AG09319 (cell line): ENCODE measurements at regions not wholly inside any gene's neighbourhood (a gene's known extent, or its start where the extent isn't known, plus 50 kb on each side); places are given as distances from the start of the nearest gene placed in this dataset.
"Not testable (repeated sequence)": the region's sequence is repeated elsewhere in the genome, so short reads cannot be mapped to it uniquely, and the experiment has no call there.

ENCODE experiments used
- DNase-seq: peaks from one replicate; pipeline ENCODE4 v3.0.0-alpha.2; 2010; ENCODE audit warnings: low read depth; ENCODE audit errors: extremely low read depth
- CTCF ChIP-seq: IDR thresholded peaks from 2 replicates; pipeline ENCODE4 v1.5.1; 2011; ENCODE audit warnings: low read depth, mild to moderate bottlenecking, inconsistent platforms, low read length, moderate library complexity

GRCh38 chr3:102354818-102355515 is 79.8 kb upstream of the ZPLD1 start:
- no peak for TF ChIP-seq CTCF
- DNase-seq, result no peak

- TF ChIP-seq CTCF, result no peak
- DNase-seq, result no peak
Observed at GRCh38 chr3:102356506-102356905, 78.3 kb upstream of the ZPLD1 start.

GRCh38 chr3:102357313-102357712 is 77.5 kb upstream of the ZPLD1 start:
- DNase-seq, result not testable (repeated sequence)

- no peak for DNase-seq
- TF ChIP-seq CTCF, result no peak
Observed at GRCh38 chr3:102360183-102360860, 74.5 kb upstream of the ZPLD1 start.

GRCh38 chr3:102361101-102361500 is 73.7 kb upstream of the ZPLD1 start:
- DNase-seq, result no peak
- no peak for TF ChIP-seq CTCF

GRCh38 chr3:102366116-102366515 is 68.7 kb upstream of the ZPLD1 start:
- not testable (repeated sequence) for DNase-seq

- no peak for TF ChIP-seq CTCF
Observed at GRCh38 chr3:102374863-102375634, 59.8 kb upstream of the ZPLD1 start.

GRCh38 chr3:102378216-102378615 is 56.6 kb upstream of the ZPLD1 start:
- no peak for DNase-seq
- no peak for TF ChIP-seq CTCF

More at GRCh38 chr3:102374863-102375634, 59.8 kb upstream of the ZPLD1 start:
- no peak for DNase-seq

- not testable (repeated sequence) for DNase-seq
Observed at GRCh38 chr3:102382201-102382600, 52.6 kb upstream of the ZPLD1 start.
